K562 (cell line): ENCODE measurements at regions not wholly inside any gene's neighbourhood (a gene's known extent, or its start where the extent isn't known, plus 50 kb on each side); places are given as distances from the start of the nearest gene placed in this dataset.

Experiments used
- ATAC-seq: fragments of 200-7000 bp; cut with Tn5 transposase; 3 replicates; pipeline ENCODE4 v1.9.1; 2020; ENCODE audit warnings: moderate library complexity
- BruUV-seq: library from RNA; stranded (reverse); fragments of 400-500 nt; replicated peaks from 2 replicates; lab custom pipeline; 2021; lab: Mats Ljungman, UMichigan
- CTCF ChIA-PET: fragments of 300-600 bp; formaldehyde crosslinking; extraction: SDS; loops from one replicate; lab custom pipeline; 2021; ENCODE audit warnings: low intra/inter-chr PET ratio; lab: Yijun Ruan, JAX
- POLR2A ChIA-PET: fragments of 300-600, 350-650 bp; sonication (Branson Sonifier 250); formaldehyde crosslinking; extraction: SDS; loops from one replicate; lab custom pipeline; 2021; ENCODE audit warnings: antibody characterized with exemption, inconsistent platforms; lab: Yijun Ruan, JAX
- DNase-seq, 4 experiments: peaks; one replicate each; pipeline versions ENCODE4 v3.0.0 to v3.0.0-alpha.2; 2011 to 2018; ENCODE audit warnings: low spot score in 3 of 4, mixed read lengths in 3 of 4; ENCODE audit errors: extremely low read depth in 1 of 4
- FAIRE-seq: peaks from 2 replicates; lab custom pipeline; 2011; peaks lifted over from hg19 to GRCh38; lab: Jason Lieb, UNC
- H2AFZ ChIP-seq: 2 replicates; pipeline ENCODE4 v1.6.0; 2011; ENCODE audit warnings: low read depth, low read length, control low read depth, inconsistent platforms
- H3K27ac ChIP-seq: fragments of 200-600 bp; 3 replicates; pipeline ENCODE4 v1.8.0; 2011; ENCODE audit warnings: low read depth, mild to moderate bottlenecking, control low read depth, inconsistent platforms, low read length, moderate library complexity, mixed read lengths; ENCODE audit errors: extremely low read depth
- H3K27me3 ChIP-seq, 2 experiments: fragments of 300-600 bp in 1 of 2; 2 replicates in 1 of 2; 3 replicates in 1 of 2; pipeline versions ENCODE4 v1.6.0 to v1.8.0; 2011; ENCODE audit warnings: inconsistent platforms in 2 of 2, low read length in 2 of 2, mild to moderate bottlenecking in 1 of 2, mixed read lengths in 1 of 2, moderate library complexity in 1 of 2; ENCODE audit not compliant: control insufficient read depth in 2 of 2, insufficient read depth in 2 of 2
- H3K36me3 ChIP-seq: fragments of 300-600 bp; 3 replicates; pipeline ENCODE4 v1.8.0; 2011; ENCODE audit warnings: mild to moderate bottlenecking, low read length, inconsistent platforms; ENCODE audit not compliant: control insufficient read depth, insufficient read depth
- H3K4me1 ChIP-seq, 2 experiments: fragments of 200-600 bp in 1 of 2; replicated peaks in 1 of 2; 2 replicates in 1 of 2; 3 replicates in 1 of 2; pipeline versions ENCODE4 v1.5.1 to v1.8.0; 2011; ENCODE audit warnings: inconsistent platforms in 2 of 2, low read length in 2 of 2, mild to moderate bottlenecking in 1 of 2, mixed read lengths in 1 of 2, moderate library complexity in 1 of 2; ENCODE audit not compliant: control insufficient read depth in 2 of 2, insufficient read depth in 2 of 2
- H3K4me2 ChIP-seq: 2 replicates; pipeline ENCODE4 v1.6.1; 2011; ENCODE audit warnings: low read length, control low read depth, inconsistent platforms, mixed read lengths; ENCODE audit not compliant: insufficient read depth
- H3K4me3 ChIP-seq: fragments of 200-600 bp; sonication (generic), shearing (Covaris generic); 2 replicates; pipeline ENCODE4 v1.5.1; 2016; ENCODE audit warnings: control low read depth, inconsistent platforms
- H3K79me2 ChIP-seq: fragments of 200-600 bp; 3 replicates; pipeline ENCODE4 v1.8.0; 2011; ENCODE audit warnings: low read length, inconsistent platforms; ENCODE audit not compliant: control insufficient read depth, insufficient read depth
- H3K9ac ChIP-seq, 2 experiments: 2 replicates each; pipeline versions ENCODE4 v1.6.0 to v1.6.1; 2011; ENCODE audit warnings: low read depth in 2 of 2, low read length in 2 of 2, control low read depth in 1 of 2, inconsistent platforms in 1 of 2, mild to moderate bottlenecking in 1 of 2, mixed read lengths in 1 of 2; ENCODE audit not compliant: insufficient read depth in 1 of 2
- H3K9me1 ChIP-seq: one replicate; pipeline ENCODE4 v1.6.0; 2011; ENCODE audit warnings: inconsistent platforms, mild to moderate bottlenecking, low read length, moderate library complexity; ENCODE audit not compliant: control insufficient read depth, insufficient read depth
- H3K9me3 ChIP-seq: replicated peaks from 2 replicates; pipeline ENCODE4 v1.5.1; 2011; ENCODE audit warnings: low read depth, low read length, inconsistent platforms; ENCODE audit not compliant: control insufficient read depth, insufficient read depth
- H4K20me1 ChIP-seq: replicated peaks from 2 replicates; pipeline ENCODE4 v1.6.1; 2011; ENCODE audit warnings: low read length, inconsistent platforms, mixed read lengths; ENCODE audit not compliant: control insufficient read depth, insufficient read depth
- EWSR1 ChIP-seq: fragments of 450-650 bp; IDR thresholded peaks from 2 replicates; pipeline ENCODE4 v1.6.1; 2018; ENCODE audit warnings: borderline replicate concordance, mild to moderate bottlenecking, low read depth, moderate library complexity; ENCODE audit not compliant: partially characterized antibody
- FOXP1 ChIP-seq: sonication (generic); formaldehyde crosslinking; IDR thresholded peaks from 2 replicates; pipeline ENCODE4 v1.8.0; 2022; ENCODE audit warnings: mild to moderate bottlenecking, missing genetic modification reagents
- IRF9 ChIP-seq: fragments of 450-650 bp; IDR thresholded peaks from 2 replicates; pipeline ENCODE4 v1.6.1; 2016; ENCODE audit warnings: missing biosample characterization, missing genetic modification characterization
- MLLT1 ChIP-seq, 2 experiments: fragments of 450-650 bp; IDR thresholded peaks; 2 replicates each; pipeline ENCODE4 v1.6.1; 2016
- MYBL2 ChIP-seq, 2 experiments: fragments of 450-650 bp in 1 of 2; sonication (generic) in 1 of 2; formaldehyde crosslinking in 1 of 2; IDR thresholded peaks; 2 replicates each; pipeline versions ENCODE4 v1.6.1 to v1.8.1; 2017 to 2022; ENCODE audit warnings: borderline replicate concordance in 1 of 2, inconsistent platforms in 1 of 2, low read depth in 1 of 2, mild to moderate bottlenecking in 1 of 2, missing genetic modification reagents in 1 of 2, moderate library complexity in 1 of 2
- NR1H2 ChIP-seq: sonication (generic); formaldehyde crosslinking; IDR thresholded peaks from 2 replicates; pipeline ENCODE4 v1.4.0; 2020; ENCODE audit warnings: mild to moderate bottlenecking, missing genetic modification reagents
- PTRF ChIP-seq: fragments of 450-650 bp; IDR thresholded peaks from 2 replicates; pipeline ENCODE4 v1.6.1; 2016; ENCODE audit warnings: mild to moderate bottlenecking, missing genetic modification characterization, missing compliant biosample characterization
- SRSF1 ChIP-seq: fragments of 200-400 bp; formaldehyde crosslinking; IDR thresholded peaks from 2 replicates; pipeline ENCODE4 v1.6.1; 2017; ENCODE audit warnings: mild to moderate bottlenecking, low read depth, low read length, moderate library complexity
- SRSF7 ChIP-seq: fragments of 200-400 bp; formaldehyde crosslinking; optimal IDR thresholded peaks from 2 replicates; pipeline ENCODE3; 2017; ENCODE audit warnings: mild to moderate bottlenecking, low read depth, low read length
- TFAP4 ChIP-seq: sonication (generic); formaldehyde crosslinking; IDR thresholded peaks from 2 replicates; pipeline ENCODE4 v1.8.0; 2022; ENCODE audit warnings: missing genetic modification reagents, mild to moderate bottlenecking, moderate library complexity, borderline replicate concordance
- ZNF140 ChIP-seq: fragments of 250-450 bp; sonication (Bioruptor Pico); IDR thresholded peaks from 2 replicates; pipeline ENCODE4 v1.8.0; 2021; ENCODE audit warnings: moderate library complexity, mild to moderate bottlenecking, inconsistent platforms
- ZNF24 ChIP-seq: fragments of 450-650 bp; IDR thresholded peaks from 2 replicates; pipeline ENCODE4 v1.6.1; 2016
- WGBS: fragments of 100-300 bp; shearing (Covaris generic); methylation state at CpG from one replicate; pipeline ENCODE4 v1.1.6; 2016; ENCODE audit warnings: low coverage, mixed read lengths; ENCODE audit not compliant: insufficient coverage; ENCODE audit errors: missing lambda C conversion rate; 5-methylcytosine and 5-hydroxymethylcytosine counted together
- in situ Hi-C: fragments of 300-500 bp; cut with MboI; formaldehyde crosslinking; loops from 4 replicates; pipeline ENCODE4 v1.15.0; 2018; ENCODE audit warnings: inconsistent platforms, mixed read lengths
- intact Hi-C: fragments of 100-400 bp; cut with micrococcal nuclease; formaldehyde crosslinking; loops from 2 replicates; pipeline ENCODE4 v1.14.2; 2022

DNA sequence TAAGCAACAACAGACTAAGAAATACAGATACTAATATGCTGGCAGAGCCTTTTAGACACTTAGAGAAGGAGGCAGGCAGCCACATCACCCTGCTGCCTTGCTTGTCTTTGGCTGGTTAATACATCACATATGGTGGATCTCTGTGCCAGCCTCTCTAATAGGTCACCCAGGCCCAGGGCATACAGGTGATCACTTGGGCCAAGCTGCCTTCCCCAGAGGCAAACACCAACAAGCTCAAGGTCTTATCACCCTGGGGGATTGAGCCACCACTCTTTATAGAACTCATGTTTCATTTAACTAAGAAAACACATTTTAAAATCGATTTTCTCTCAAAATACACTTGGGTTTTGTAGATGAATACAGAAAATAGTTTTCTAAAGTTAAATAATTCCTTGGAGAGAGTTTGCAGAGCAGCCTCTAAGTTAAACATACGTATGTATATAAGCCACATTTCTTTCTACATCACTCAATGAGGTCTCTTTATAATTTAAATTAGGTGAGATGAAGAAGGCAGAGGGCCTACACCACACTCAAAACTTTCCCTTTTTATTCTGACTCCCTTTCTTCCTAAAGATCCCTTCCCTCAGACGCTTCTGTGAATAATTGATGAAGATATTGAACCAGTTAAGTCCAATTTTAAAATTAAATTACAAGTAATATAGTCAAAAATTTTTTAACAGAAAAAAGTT is 556.8 kb upstream of the GHITM start (continued):
- TF ChIP-seq MLLT1 (IDR thresholded peaks at IDR 0.05), result no peak
- TF ChIP-seq FOXP1 (CRISPR knock-in tag), result no peak

- Histone ChIP-seq H3K4me1 (no peaks in the 10 kb centered on the region), H3K9me1 (no peaks in the 10 kb centered on the region), H4K20me1 (no peaks in the 10 kb centered on the region), H2AFZ (no peak overlapping the region), H3K4me3 (no peak overlapping the region), H3K4me2 (no peak overlapping the region), H3K9ac (no peak overlapping the region), H3K9me3 (no peaks in the 10 kb centered on the region; the same call in 1 of the 2 replicates), H3K27me3 (no peaks in the 10 kb centered on the region), H3K36me3 (no peaks in the 10 kb centered on the region), H3K27ac (no peak overlapping the region), H3K79me2 (no peaks in the 10 kb centered on the region)
- BruUV-seq, result no TSS peak
- CTCF ChIA-PET, result no interaction called here
- WGBS, result 3% methylated on average over 2 of the region's 2 CpGs
- FAIRE-seq, result no peak
- intact Hi-C loops (no loop called here), in situ Hi-C loops (no loop called here)
- DNase-seq, result no peak
- ATAC-seq, result no peak
- POLR2A ChIA-PET, result no interaction called here
- TF ChIP-seq ZNF24 (no peak), MYBL2 (IDR thresholded peaks at IDR 0.05; ENCODE audit: low read depth) (no peak), MYBL2 (CRISPR knock-in tag; IDR thresholded peaks at IDR 0.05; ENCODE audit: borderline replicate concordance) (no peak), TFAP4 (CRISPR knock-in tag) (no peak), EWSR1 (no peak), SRSF7 (no peak), ZNF140 (CRISPR knock-in tag) (no peak), IRF9 (tag) (no peak), NR1H2 (no peak), SRSF1 (no peak), PTRF (tag) (no peak)
These were observed 553.6 kb upstream of the GHITM start for GRCh38 chr10:83585686-83586085.
